ENCODE measurements at regions not wholly inside any gene's neighbourhood (a gene's known extent, or its start where the extent isn't known, plus 50 kb on each side); places are given as distances from the start of the nearest gene placed in this dataset.
"Not testable (repeated sequence)": the region's sequence is repeated elsewhere in the genome, so short reads cannot be mapped to it uniquely, and the experiment has no call there.

DNA sequence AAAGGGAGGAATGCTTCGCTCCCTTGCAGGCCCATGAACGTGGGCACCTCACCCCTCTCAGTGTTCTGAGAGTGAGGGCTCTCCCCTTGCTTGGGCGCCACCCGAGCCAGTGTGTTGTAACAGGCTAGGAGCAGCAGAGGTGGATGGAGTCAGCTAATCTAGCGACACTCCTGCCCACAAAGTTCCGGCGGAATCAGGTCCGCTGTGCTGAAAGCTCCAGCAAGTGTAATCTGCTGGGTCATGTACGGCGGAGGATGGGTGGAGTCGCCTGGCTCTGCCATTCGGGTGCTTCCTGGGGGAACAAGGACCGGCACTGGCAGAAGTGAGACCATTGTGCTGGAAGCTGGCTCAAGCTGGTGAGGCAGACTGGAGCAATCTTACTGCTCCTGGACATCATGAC is 1310.1 kb downstream of the EPHA7 start:
- TF ChIP-seq, protein P1, sequence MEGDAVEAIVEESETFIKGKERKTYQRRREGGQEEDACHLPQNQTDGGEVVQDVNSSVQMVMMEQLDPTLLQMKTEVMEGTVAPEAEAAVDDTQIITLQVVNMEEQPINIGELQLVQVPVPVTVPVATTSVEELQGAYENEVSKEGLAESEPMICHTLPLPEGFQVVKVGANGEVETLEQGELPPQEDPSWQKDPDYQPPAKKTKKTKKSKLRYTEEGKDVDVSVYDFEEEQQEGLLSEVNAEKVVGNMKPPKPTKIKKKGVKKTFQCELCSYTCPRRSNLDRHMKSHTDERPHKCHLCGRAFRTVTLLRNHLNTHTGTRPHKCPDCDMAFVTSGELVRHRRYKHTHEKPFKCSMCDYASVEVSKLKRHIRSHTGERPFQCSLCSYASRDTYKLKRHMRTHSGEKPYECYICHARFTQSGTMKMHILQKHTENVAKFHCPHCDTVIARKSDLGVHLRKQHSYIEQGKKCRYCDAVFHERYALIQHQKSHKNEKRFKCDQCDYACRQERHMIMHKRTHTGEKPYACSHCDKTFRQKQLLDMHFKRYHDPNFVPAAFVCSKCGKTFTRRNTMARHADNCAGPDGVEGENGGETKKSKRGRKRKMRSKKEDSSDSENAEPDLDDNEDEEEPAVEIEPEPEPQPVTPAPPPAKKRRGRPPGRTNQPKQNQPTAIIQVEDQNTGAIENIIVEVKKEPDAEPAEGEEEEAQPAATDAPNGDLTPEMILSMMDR (IDR thresholded peaks at IDR 0.05): no peak
- DNase-seq (ENCODE audit: low spot score) (no peak), ATAC-seq (ENCODE audit: low FRiP score) (no peak)

DNA sequence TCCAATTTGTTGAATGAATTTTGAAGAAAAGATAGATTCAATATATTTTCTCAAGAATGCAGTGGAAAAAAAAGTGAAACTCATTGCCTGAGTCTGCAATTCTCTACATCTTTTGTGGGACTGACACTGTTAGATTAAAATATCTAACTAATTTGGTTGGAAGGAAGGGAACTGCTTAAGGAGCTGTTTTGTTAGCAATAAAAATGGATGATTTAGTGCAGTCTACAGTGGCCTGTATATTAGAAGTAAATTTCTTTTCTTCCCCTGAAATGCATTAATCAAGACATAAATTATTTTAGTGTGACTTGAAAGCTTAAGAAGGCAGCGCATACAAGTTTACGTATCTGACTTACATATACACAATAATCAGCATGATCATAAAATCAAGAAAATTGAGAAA is 1332.6 kb downstream of the EPHA7 start:
- TF ChIP-seq, protein P1 (IDR thresholded peaks at IDR 0.05): no peak
- ATAC-seq (ENCODE audit: low FRiP score) (no peak), DNase-seq (ENCODE audit: low spot score) (no peak)

DNA sequence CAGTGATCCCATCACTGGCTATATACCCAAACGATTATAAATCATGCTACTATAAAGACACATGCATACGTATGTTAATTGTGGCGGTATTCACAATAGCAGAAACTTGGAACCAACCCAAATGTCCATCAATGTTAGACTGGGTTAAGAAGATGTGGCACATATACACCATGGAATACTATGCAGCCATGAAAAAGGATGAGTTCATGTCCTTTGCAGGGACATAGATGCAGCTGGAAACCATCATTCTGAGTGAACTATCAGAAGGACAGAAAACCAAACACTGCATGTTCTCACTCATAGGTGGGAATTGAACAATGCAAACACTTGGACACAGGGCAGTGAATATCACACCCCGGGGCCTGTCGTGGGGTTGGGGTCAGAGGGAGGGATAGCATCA is 1335.4 kb downstream of the EPHA7 start:
- not testable (repeated sequence) for DNase-seq (ENCODE audit: low spot score); ATAC-seq (ENCODE audit: low FRiP score)

DNA sequence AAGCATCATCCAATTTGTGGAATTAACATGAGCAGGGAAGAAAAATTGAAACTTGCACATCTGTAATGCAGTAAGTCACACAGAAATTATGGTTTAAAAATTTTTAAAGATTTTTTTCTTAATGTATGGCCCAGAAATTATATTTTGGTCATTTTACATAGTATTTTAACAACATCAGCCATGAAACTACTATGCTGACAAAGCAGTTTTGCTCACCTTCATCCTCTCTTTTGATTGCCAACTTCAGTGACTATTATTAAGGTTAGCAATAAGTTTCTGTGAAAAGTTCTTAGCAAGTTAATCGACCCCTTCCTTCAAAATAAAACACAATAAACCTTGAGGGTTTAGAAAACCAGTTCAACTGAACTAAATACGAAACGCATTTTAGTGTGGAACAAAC is 1347.0 kb downstream of the EPHA7 start:
- TF ChIP-seq, protein P1 (IDR thresholded peaks at IDR 0.05): no peak
- no peak for DNase-seq (ENCODE audit: low spot score)

DNA sequence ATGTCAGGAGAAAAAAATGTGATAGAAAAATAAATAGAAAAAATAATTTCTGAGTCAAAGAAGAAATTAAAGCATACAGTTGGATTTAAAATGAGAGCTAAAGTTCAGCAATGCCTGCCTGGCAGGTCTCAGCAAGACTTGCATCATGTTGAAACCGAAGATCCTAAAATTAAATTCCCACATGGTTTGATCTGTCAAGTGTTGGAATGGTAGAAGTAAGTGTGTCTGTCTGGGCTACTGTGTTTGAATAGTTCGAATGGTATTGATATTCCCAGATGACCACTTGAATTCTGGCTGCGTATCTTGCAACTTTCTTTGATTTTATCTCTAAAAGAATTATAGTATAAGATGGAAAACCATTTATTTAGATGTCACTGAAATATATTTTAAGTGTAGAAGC is 1349.6 kb downstream of the EPHA7 start:
- DNase-seq (ENCODE audit: low spot score) (no peak), ATAC-seq (ENCODE audit: low FRiP score) (no peak)
- TF ChIP-seq, protein P1 (IDR thresholded peaks at IDR 0.05): no peak

More for the DNA sequence above, 1347.0 kb downstream of the EPHA7 start:
- ATAC-seq (ENCODE audit: low FRiP score): no peak

DNA sequence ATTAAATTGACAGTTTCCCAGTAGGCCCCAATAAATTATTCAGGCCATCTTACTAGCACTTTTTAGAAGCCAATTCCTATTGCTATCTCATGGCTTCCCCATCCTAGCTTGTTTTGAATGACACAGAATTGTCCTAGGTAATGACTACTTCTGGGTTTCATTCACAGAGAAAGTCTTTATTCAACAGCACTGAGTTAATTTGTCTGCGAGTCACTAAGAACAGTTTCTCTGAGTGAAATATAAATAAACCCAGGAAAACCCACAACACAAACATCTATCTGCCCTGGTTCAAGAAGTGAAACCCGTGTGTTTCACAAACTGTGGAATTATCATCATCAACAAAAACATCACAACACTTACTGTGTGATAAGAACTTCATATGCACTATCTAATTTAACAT is 1366.8 kb downstream of the EPHA7 start:
- ATAC-seq (ENCODE audit: low FRiP score): no peak
- no peak for DNase-seq (ENCODE audit: low spot score)
- TF ChIP-seq, protein P1 (IDR thresholded peaks at IDR 0.05): no peak

DNA sequence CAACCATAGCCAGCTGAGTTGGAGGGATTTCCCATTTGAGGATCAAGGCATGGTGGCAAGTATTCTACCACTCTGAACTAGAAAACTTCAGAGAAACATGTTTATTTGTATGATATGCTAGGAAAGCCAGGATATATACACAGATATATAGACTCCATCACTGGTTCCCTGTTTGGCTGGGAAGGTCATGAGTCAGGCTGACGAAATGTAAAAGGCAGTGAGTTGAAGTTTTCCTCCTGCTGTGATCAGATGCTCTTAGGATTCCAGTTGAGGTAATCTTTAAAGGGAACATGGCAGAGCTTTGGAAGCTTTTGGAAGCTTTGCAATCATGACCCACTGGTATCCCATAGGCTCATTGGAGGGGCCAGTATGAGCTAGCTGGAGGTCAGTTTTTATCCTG is 1369.1 kb downstream of the EPHA7 start:
- DNase-seq (ENCODE audit: low spot score): no peak
- ATAC-seq (ENCODE audit: low FRiP score): no peak
- TF ChIP-seq, protein P1 (IDR thresholded peaks at IDR 0.05): no peak

DNA sequence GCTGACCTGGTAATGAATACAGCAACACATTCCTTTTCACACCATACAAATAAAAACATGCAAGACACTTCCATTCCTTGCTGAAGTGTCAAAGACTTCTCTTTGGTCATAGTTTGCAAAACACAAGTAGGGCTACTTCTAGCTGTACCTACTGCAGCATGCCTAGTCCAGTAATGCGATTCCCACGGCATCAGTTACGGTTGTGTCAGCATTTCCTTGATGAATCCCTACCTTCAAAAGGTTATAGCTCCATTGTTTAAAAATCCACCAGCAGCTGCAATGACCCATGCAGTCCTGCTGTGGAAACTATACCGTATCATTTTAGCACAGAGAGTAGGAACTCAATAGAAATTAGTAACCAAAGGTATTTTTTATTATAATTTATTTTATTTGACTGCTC is 1371.5 kb downstream of the EPHA7 start:
- no peak for ATAC-seq (ENCODE audit: low FRiP score)
- TF ChIP-seq, protein P1 (IDR thresholded peaks at IDR 0.05): no peak
- DNase-seq (ENCODE audit: low spot score): no peak
